H1 (cell line): ENCODE measurements at regions not wholly inside any gene's neighbourhood (a gene's known extent, or its start where the extent isn't known, plus 50 kb on each side); places are given as distances from the start of the nearest gene placed in this dataset. TPM values are rescaled to one million over a fixed set of nuclear protein-coding genes. Genes with fewer than 3 reads are reported as not detected.

ENCODE experiments used
- small RNA-seq: library from polyadenylated mRNA; stranded (forward); fragments of <200 nt; extraction: miRNeasy Mini kit (QIAGEN cat#:217004); gene quantifications from one replicate; pipeline ENCODE3, GENCODE V24; 2013; ENCODE audit not compliant: insufficient read depth

Small RNAs in the stretch of these regions (small RNA-seq; reads per million reads assigned to genes)
- gene LINC00328-2P: not detected
- not detected for gene RNA5SP24
- gene RNU6-55P: not detected
- gene RNU6-76P: not detected
